ENCODE measurements at regions not wholly inside any gene's neighbourhood (a gene's known extent, or its start where the extent isn't known, plus 50 kb on each side); places are given as distances from the start of the nearest gene placed in this dataset.
"Not testable (repeated sequence)": the region's sequence is repeated elsewhere in the genome, so short reads cannot be mapped to it uniquely, and the experiment has no call there.

GRCh38 chr15:101876031-101876430, 64.0 kb downstream of the OR4F15 start:
- H3K4me1 Mint-ChIP-seq; H3K27ac Mint-ChIP-seq; DNase-seq; H3K27me3 Mint-ChIP-seq; H3K9me3 Mint-ChIP-seq; ATAC-seq (replicated peaks); H3K36me3 Mint-ChIP-seq; H3K4me3 Mint-ChIP-seq: not testable (repeated sequence)

- H3K4me1 Mint-ChIP-seq; H3K27ac Mint-ChIP-seq; H3K4me3 Mint-ChIP-seq; DNase-seq; H3K36me3 Mint-ChIP-seq; ATAC-seq (replicated peaks); H3K9me3 Mint-ChIP-seq; H3K27me3 Mint-ChIP-seq: not testable (repeated sequence)
These were observed 65.6 kb downstream of the OR4F15 start for GRCh38 chr15:101877649-101878048.

- H3K27me3 Mint-ChIP-seq, H3K4me3 Mint-ChIP-seq, H3K36me3 Mint-ChIP-seq: not testable (repeated sequence)
These were observed 100.6 kb downstream of the OR4F15 start for GRCh38 chr15:101912349-101913287.

GRCh38 chr15:101924554-101924953, 112.6 kb downstream of the OR4F15 start:
- H3K27ac Mint-ChIP-seq; DNase-seq; ATAC-seq (replicated peaks); H3K4me3 Mint-ChIP-seq; H3K36me3 Mint-ChIP-seq; H3K9me3 Mint-ChIP-seq; H3K27me3 Mint-ChIP-seq; H3K4me1 Mint-ChIP-seq: not testable (repeated sequence)

More at GRCh38 chr15:101912349-101913287, 100.6 kb downstream of the OR4F15 start:
- not testable (repeated sequence) for DNase-seq; H3K9me3 Mint-ChIP-seq; ATAC-seq (replicated peaks); H3K27ac Mint-ChIP-seq; H3K4me1 Mint-ChIP-seq

GRCh38 chr15:101934506-101934905, 122.5 kb downstream of the OR4F15 start:
- not testable (repeated sequence) for H3K4me3 Mint-ChIP-seq; H3K36me3 Mint-ChIP-seq; H3K4me1 Mint-ChIP-seq; DNase-seq; H3K27me3 Mint-ChIP-seq; H3K9me3 Mint-ChIP-seq; H3K27ac Mint-ChIP-seq; ATAC-seq (replicated peaks)

- H3K4me3 Mint-ChIP-seq, DNase-seq: not testable (repeated sequence)
These were observed 125.4 kb downstream of the OR4F15 start for GRCh38 chr15:101937362-101937761.

GRCh38 chr15:101938555-101938954, 126.6 kb downstream of the OR4F15 start:
- ATAC-seq (replicated peaks); H3K27ac Mint-ChIP-seq; DNase-seq; H3K4me3 Mint-ChIP-seq; H3K36me3 Mint-ChIP-seq; H3K4me1 Mint-ChIP-seq; H3K27me3 Mint-ChIP-seq; H3K9me3 Mint-ChIP-seq: not testable (repeated sequence)

More at GRCh38 chr15:101937362-101937761, 125.4 kb downstream of the OR4F15 start:
- not testable (repeated sequence) for H3K36me3 Mint-ChIP-seq; ATAC-seq (replicated peaks); H3K4me1 Mint-ChIP-seq; H3K9me3 Mint-ChIP-seq; H3K27ac Mint-ChIP-seq; H3K27me3 Mint-ChIP-seq

- peaks cover 4 to 16% of the 10 kb centered on the region in 2 donors for H3K27me3 Mint-ChIP-seq
- not testable (repeated sequence) for ATAC-seq (replicated peaks); DNase-seq; H3K9me3 Mint-ChIP-seq; H3K4me3 Mint-ChIP-seq; H3K4me1 Mint-ChIP-seq; H3K36me3 Mint-ChIP-seq; H3K27ac Mint-ChIP-seq
These were observed 133.9 kb downstream of the OR4F15 start for GRCh38 chr15:101945896-101946295.

GRCh38 chr15:101948491-101949010, 136.5 kb downstream of the OR4F15 start:
- not testable (repeated sequence) for H3K4me1 Mint-ChIP-seq; DNase-seq; H3K4me3 Mint-ChIP-seq; H3K27ac Mint-ChIP-seq; H3K36me3 Mint-ChIP-seq; H3K9me3 Mint-ChIP-seq; ATAC-seq (replicated peaks)
- H3K27me3 Mint-ChIP-seq: peaks cover 4 to 16% of the 10 kb centered on the region in 2 donors

- peaks cover 4 to 21% of the 10 kb centered on the region in 2 donors for H3K27me3 Mint-ChIP-seq
- not testable (repeated sequence) for DNase-seq; H3K4me3 Mint-ChIP-seq; H3K36me3 Mint-ChIP-seq; H3K27ac Mint-ChIP-seq; ATAC-seq (replicated peaks); H3K9me3 Mint-ChIP-seq; H3K4me1 Mint-ChIP-seq
These were observed 137.5 kb downstream of the OR4F15 start for GRCh38 chr15:101949380-101950065.

- H3K36me3 Mint-ChIP-seq; H3K27ac Mint-ChIP-seq; H3K4me3 Mint-ChIP-seq; H3K4me1 Mint-ChIP-seq; DNase-seq; ATAC-seq (replicated peaks); H3K9me3 Mint-ChIP-seq: not testable (repeated sequence)
- peaks cover 4 to 11% of the 10 kb centered on the region in 2 donors for H3K27me3 Mint-ChIP-seq
These were observed 142.0 kb downstream of the OR4F15 start for GRCh38 chr15:101953993-101954392.

- not testable (repeated sequence) for H3K4me3 Mint-ChIP-seq; H3K4me1 Mint-ChIP-seq; H3K27me3 Mint-ChIP-seq; H3K27ac Mint-ChIP-seq; H3K9me3 Mint-ChIP-seq; ATAC-seq (replicated peaks); DNase-seq; H3K36me3 Mint-ChIP-seq
These were observed 143.8 kb downstream of the OR4F15 start for GRCh38 chr15:101955840-101956239.

- not testable (repeated sequence) for DNase-seq
These were observed 146.7 kb downstream of the OR4F15 start for GRCh38 chr15:101958656-101959055.

GRCh38 chr15:101961263-101961662, 149.3 kb downstream of the OR4F15 start:
- not testable (repeated sequence) for H3K9me3 Mint-ChIP-seq; DNase-seq; ATAC-seq (replicated peaks); H3K27me3 Mint-ChIP-seq; H3K4me1 Mint-ChIP-seq; H3K36me3 Mint-ChIP-seq; H3K27ac Mint-ChIP-seq
- peak overlapping the region; percentile 75 to 86 for H3K4me3 Mint-ChIP-seq

More at GRCh38 chr15:101958656-101959055, 146.7 kb downstream of the OR4F15 start:
- not testable (repeated sequence) for H3K27me3 Mint-ChIP-seq; H3K4me3 Mint-ChIP-seq; ATAC-seq (replicated peaks); H3K4me1 Mint-ChIP-seq; H3K27ac Mint-ChIP-seq; H3K36me3 Mint-ChIP-seq; H3K9me3 Mint-ChIP-seq
